T-helper 2 cell treated with Interferon-gamma antibody and Interleukin-4, amounts not matched to agents 100 ng/mL and 5 ng/mL, for 36 hours (primary cell): ENCODE measurements at regions not wholly inside any gene's neighbourhood (a gene's known extent, or its start where the extent isn't known, plus 50 kb on each side); places are given as distances from the start of the nearest gene placed in this dataset.

Source experiments
- intact Hi-C: fragments of 100-400 bp; cut with micrococcal nuclease; formaldehyde crosslinking; loops from one replicate; pipeline ENCODE4 v1.15.1; 2023

DNA sequence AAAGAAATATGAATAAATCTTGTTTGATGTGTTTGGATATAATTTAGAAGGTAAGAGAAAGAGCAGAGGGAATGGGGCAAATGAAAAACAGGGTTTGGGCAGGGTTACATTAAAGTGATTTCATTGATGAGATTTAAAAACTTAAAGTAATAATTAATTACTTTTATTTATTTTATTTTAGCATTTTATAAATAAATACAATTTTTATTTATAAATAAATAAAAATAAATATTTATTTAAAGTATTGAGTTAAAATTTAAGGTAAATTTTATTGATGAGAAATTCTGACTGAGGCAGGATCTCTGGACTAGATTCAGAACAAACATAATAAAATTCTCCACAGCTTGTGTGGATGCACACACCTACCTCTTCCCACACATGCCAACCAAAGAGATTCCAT, 584.1 kb upstream of the BTBD3 start:
- intact Hi-C loops = no loop called here

GRCh38 chr20:11337361-11338130, 580.1 kb upstream of the BTBD3 start:
- intact Hi-C loops = no loop called here

DNA sequence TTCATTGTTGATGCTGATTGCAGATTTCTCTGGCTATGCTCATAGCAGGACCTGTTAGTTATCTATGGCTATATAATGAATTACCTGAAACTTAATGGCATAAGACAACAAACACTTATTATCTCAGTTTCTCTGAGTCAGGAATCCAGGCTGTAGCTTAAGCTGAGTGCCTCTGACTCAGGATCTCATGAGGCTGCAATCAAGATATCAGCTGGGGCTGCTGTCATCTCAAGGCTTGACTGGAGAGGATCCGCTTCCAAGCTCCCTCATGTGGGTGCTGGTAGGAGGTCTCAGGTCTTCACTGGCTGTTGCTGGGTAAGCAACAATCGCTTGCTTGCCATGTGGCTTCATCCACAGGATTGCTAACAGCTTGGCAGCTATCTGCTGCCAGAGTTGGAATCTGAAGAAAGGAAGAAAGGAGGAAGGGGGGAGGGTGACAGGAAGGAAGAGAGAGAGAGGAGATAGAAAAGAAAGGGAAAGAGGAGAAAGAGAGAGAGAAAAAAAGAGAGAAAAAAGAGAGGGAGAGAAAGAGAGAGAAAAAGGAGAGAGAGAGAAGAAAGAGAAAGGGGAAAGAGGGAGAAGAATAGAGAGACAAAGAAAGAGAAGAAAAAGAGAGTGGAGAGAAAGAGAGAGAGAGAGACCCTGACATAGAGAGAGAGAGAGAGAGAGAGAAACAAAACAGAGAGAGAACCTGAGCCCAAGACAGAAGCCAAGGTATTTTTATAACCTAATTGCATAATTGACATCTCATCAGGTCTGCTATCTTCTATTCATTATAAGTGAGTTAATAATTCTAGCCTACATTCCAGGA, 579.0 kb upstream of the BTBD3 start:
- intact Hi-C loops = no loop called here

DNA sequence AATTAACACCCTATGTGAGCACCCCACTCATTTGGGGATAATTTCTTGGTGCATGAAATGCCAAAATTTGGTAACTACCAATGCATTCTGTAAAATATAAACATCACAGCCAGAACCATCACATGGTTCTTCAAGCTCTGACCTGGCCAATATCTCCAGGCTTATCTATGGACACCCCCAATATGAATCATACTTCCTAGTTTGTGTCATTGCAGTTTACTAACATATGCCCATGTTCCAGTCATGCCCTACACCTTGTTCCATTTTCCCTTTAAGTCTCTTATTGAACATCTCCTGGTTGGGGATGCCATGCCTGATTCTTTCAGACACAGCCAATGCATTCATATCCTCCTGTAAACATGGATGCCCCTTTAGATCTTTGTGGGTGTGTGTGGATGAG, 572.8 kb upstream of the BTBD3 start:
- intact Hi-C loops = no loop called here

DNA sequence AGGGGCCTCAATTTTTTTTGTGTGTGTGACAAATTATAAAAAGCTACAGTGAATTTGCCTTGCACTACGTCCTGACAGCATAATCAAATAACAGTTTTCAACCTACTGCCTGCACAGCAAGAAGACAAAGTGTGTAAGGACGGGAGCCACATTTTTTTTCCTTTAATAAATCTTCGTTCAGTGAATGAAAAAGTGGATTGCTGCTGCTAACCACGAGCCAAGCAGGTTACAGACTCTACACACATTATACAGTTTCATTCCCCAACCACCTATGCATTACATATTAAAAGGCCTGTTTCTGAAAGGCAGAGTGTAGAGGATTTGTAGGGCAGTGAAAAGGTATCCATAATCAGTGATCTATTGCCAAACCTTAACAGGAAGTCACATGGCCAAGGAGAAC, 570.0 kb upstream of the BTBD3 start:
- intact Hi-C loops = no loop called here

DNA sequence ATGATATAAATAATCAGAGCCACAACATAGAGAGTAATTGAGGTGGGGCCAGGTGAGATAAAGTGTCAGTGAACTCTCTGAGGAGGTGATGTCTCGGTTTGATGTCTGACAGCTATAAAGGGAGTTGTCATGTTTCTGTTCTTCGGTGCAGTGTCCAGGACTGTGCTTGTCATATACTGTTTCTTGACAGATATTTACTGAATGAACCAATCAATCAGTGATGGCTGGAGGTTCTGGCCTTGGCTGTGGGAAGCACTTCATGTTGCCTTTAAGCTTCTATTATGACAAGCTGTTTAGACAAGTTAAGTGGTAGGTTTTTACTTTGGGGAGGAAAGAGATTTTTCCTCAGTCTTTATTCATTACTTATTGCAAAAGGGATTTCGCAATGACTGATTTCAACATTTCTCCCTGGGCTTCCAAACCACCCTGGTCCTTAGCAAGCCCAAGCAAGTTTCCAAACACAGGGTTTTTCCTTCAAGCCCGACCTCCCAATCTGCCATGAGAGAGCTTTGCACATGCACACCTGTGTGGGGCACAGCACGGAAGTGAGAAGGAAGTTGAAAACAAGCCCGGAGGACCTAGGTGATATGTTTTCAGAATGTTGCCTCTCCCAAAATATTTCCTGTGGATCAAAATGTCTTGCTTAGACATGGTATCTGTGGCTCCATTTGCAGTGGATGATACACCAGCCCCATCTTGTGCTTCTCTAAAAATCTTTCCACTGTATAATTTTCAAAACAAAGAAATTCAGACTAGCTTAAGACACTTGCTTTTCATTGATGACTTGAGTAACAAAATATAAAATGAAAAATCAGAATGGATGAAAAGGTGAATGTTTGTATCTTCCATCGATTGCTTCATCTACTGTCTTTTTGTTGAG, 567.3 kb upstream of the BTBD3 start:
- intact Hi-C loops = no loop called here

GRCh38 chr20:11352041-11352440, 565.7 kb upstream of the BTBD3 start:
- intact Hi-C loops = no loop called here

- intact Hi-C loops = no loop called here
Observed at GRCh38 chr20:11354846-11355245, 562.8 kb upstream of the BTBD3 start.

- intact Hi-C loops = no loop called here
Observed at GRCh38 chr20:11355345-11355744, 562.3 kb upstream of the BTBD3 start.

- intact Hi-C loops = no loop called here
Observed at GRCh38 chr20:11356061-11356460, 561.6 kb upstream of the BTBD3 start.

- intact Hi-C loops = no loop called here
Observed at GRCh38 chr20:11362450-11362849, 555.2 kb upstream of the BTBD3 start.

DNA sequence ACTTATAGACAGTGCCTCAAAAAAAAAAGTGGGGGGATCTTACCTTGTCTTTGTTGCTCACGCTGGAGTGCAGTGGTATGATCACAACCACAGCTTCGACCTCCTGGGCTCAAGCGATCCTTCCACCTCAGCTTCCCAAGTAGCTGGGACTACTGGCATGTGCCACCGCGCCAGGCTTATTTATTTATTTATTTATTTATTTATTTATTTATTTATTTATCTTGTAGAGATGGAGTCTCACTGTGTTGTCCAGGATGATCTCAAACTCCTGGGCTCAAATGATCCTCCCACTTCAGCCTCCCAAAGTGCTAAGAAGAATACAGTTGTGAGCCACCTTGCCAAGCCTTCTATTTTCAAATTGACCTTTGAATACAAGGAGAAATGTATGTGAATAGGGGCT, 553.0 kb upstream of the BTBD3 start:
- intact Hi-C loops = no loop called here

GRCh38 chr20:11366660-11367059, 551.0 kb upstream of the BTBD3 start:
- intact Hi-C loops = no loop called here

DNA sequence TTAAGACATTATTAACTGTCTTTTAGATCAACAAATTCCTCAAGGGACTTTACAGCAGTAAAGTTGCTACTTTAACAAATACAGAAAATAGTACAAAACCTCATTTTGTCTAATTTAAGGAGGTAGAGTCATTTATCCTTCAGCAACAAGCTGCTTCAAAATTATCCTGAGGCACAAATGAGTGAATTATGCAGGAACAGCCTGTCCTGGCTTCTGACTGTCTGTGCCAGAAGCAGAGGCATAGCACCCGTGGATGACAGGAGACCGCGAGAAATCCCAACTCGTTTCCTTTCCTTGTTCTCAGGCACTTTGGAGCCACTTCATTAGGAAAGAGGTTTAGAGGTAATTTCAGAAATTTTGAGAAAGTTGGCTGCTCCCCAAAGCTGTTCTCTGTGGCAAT, 549.2 kb upstream of the BTBD3 start:
- intact Hi-C loops = no loop called here

- intact Hi-C loops = no loop called here
Observed at GRCh38 chr20:11368965-11369711, 548.6 kb upstream of the BTBD3 start.

DNA sequence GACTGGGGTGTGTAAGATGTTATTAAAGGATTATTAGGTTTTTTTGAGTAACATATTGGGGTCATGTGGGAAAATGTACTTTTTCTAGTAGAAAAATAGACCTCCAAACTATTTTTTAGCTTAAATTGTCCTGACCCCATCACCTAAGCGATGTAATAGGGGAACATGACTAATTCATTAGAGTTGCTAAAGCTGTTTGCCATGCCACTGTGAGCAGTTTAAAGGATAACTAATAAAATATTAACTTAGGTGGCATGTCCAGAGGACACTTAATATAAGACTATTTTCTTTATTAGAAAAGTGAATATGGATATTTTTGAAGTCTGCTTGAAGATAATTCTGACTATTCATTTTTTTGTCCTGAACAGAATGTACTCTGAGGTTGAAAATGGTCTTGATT, 545.9 kb upstream of the BTBD3 start:
- intact Hi-C loops = no loop called here

GRCh38 chr20:11372876-11373790, 544.6 kb upstream of the BTBD3 start:
- intact Hi-C loops = no loop called here

DNA sequence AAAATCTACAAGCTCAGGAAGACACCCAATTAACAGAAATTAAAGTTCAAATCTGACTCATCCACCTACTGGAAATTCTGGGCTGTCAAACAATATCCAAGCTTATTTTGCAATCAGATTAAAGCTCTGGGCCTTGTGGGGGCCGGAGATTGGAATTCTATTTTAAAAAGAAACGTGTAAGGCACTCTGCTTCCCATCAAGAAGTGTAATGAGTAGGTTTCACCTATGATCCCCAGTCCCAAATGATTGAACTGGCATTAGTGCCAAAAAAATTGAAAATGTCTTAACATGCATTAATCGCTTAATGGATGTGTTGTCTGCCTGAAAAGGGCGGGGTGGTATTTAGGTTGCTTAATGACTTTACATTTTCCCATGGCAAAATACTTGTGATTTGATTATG, 542.4 kb upstream of the BTBD3 start:
- intact Hi-C loops = no loop called here

DNA sequence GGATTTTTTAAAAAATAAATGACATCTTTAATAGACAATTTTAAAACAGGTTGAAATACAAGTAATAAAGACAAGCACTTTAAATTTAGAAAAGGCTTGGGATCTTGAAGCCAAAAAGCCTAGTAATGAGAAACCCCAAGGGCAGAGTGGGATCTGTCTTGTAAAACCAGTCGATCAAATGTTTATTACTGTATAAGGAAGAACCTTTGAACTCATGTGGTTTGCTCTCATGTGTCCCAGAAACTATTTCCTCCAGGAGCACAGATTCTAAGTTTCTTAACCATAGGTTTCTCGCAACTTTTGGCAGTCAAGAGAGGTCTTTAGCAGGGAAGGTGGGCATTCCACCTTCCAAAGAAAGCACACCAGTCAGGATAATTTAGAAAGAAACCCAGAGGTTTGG, 541.7 kb upstream of the BTBD3 start:
- intact Hi-C loops = no loop called here

GRCh38 chr20:11376420-11376819, 541.3 kb upstream of the BTBD3 start:
- intact Hi-C loops = no loop called here
